Common myeloid progenitor, CD34-positive (primary cell): ENCODE measurements at regions not wholly inside any gene's neighbourhood (a gene's known extent, or its start where the extent isn't known, plus 50 kb on each side); places are given as distances from the start of the nearest gene placed in this dataset.
"Not testable (repeated sequence)": the region's sequence is repeated elsewhere in the genome, so short reads cannot be mapped to it uniquely, and the experiment has no call there.

ENCODE experiments used
- CTCF ChIA-PET: fragments of 350-600 bp; sonication (Branson Sonifier 250); formaldehyde crosslinking; loops from one replicate; lab custom pipeline; 2021; ENCODE audit warnings: antibody characterized with exemption; lab: Charles Lee
- POLR2A ChIA-PET: fragments of 350-600 bp; sonication (Branson Sonifier 250); formaldehyde crosslinking; loops from one replicate; lab custom pipeline; 2021; ENCODE audit warnings: antibody characterized with exemption; lab: Charles Lee
- DNase-seq, 3 donors: peaks; one replicate each; pipeline versions ENCODE4 v3.0.0 to v3.0.0-alpha.2; 2013
- H3K27ac ChIP-seq, 2 experiments: 1 replicate in 1 of 2; 2 replicates in 1 of 2; pipeline ENCODE4 v1.7.0; 2013; ENCODE audit warnings: inconsistent platforms in 2 of 2, low read length in 2 of 2, mild to moderate bottlenecking in 2 of 2, low read depth in 1 of 2, moderate library complexity in 1 of 2; ENCODE audit not compliant: severe bottlenecking in 2 of 2, insufficient read depth in 1 of 2, poor library complexity in 1 of 2
- H3K27me3 ChIP-seq, 5 experiments: replicated peaks in 2 of 5; 1 replicate in 3 of 5; 2 replicates in 2 of 5; pipeline versions ENCODE4 v1.6.1 to v1.7.0; 2013; ENCODE audit warnings: low read length in 4 of 5, mild to moderate bottlenecking in 2 of 5, moderate library complexity in 2 of 5, inconsistent platforms in 1 of 5; ENCODE audit not compliant: insufficient read depth in 5 of 5, control insufficient read depth in 4 of 5
- H3K36me3 ChIP-seq, 4 experiments: 1 replicate in 2 of 4; 2 replicates in 2 of 4; pipeline versions ENCODE4 v1.6.1 to v1.7.0; 2013; ENCODE audit warnings: low read length in 3 of 4, control low read depth in 1 of 4, mild to moderate bottlenecking in 1 of 4; ENCODE audit not compliant: control insufficient read depth in 4 of 4, insufficient read depth in 4 of 4
- H3K4me1 ChIP-seq, 4 experiments: 1 replicate in 3 of 4; 2 replicates in 1 of 4; pipeline versions ENCODE4 v1.6.1 to v1.7.1; 2013; ENCODE audit warnings: low read length in 3 of 4, mild to moderate bottlenecking in 3 of 4, control low read depth in 1 of 4, inconsistent platforms in 1 of 4, moderate library complexity in 1 of 4; ENCODE audit not compliant: control insufficient read depth in 4 of 4, insufficient read depth in 4 of 4; ENCODE audit errors: control extremely low read depth in 1 of 4
- H3K4me3 ChIP-seq, 7 experiments: 1 replicate in 4 of 7; 2 replicates in 3 of 7; pipeline versions ENCODE4 v1.5.1 to v1.7.0; 2013; ENCODE audit warnings: mild to moderate bottlenecking in 7 of 7, low read length in 6 of 7, moderate library complexity in 6 of 7, inconsistent platforms in 2 of 7, low read depth in 2 of 7, control low read depth in 1 of 7; ENCODE audit not compliant: insufficient read depth in 4 of 7, control insufficient read depth in 1 of 7; ENCODE audit errors: extremely low read depth in 1 of 7
- H3K9me3 ChIP-seq, 5 experiments: 1 replicate in 4 of 5; 2 replicates in 1 of 5; pipeline versions ENCODE4 v1.6.1 to v1.7.1; 2013; ENCODE audit warnings: low read length in 4 of 5, mild to moderate bottlenecking in 2 of 5, inconsistent platforms in 1 of 5, low read depth in 1 of 5, moderate library complexity in 1 of 5; ENCODE audit not compliant: control insufficient read depth in 4 of 5, insufficient read depth in 2 of 5; ENCODE audit errors: control extremely low read depth in 1 of 5
- WGBS: methylation state at CpG from one replicate; pipeline ENCODE4 v1.1.5; 2013; ENCODE audit not compliant: insufficient coverage; 5-methylcytosine and 5-hydroxymethylcytosine counted together

- DNase-seq, result peak in 2 of 3 donors; percentile 1 to 3
- no peaks in the 10 kb centered on the region for H3K36me3 ChIP-seq
- no peaks in the 10 kb centered on the region for H3K9me3 ChIP-seq
- no peaks in the 10 kb centered on the region for H3K27me3 ChIP-seq
- WGBS, result 96% methylated on average over 3 of the region's 4 CpGs
- ChIA-PET CTCF (no interaction called here), POLR2A (no interaction called here)
- no peak overlapping the region for H3K4me3 ChIP-seq
- H3K27ac ChIP-seq, result no peak overlapping the region
- no peaks in the 10 kb centered on the region for H3K4me1 ChIP-seq
Measured at GRCh38 chr6:88442737-88443136, 276.6 kb upstream of the CNR1 start.

DNA sequence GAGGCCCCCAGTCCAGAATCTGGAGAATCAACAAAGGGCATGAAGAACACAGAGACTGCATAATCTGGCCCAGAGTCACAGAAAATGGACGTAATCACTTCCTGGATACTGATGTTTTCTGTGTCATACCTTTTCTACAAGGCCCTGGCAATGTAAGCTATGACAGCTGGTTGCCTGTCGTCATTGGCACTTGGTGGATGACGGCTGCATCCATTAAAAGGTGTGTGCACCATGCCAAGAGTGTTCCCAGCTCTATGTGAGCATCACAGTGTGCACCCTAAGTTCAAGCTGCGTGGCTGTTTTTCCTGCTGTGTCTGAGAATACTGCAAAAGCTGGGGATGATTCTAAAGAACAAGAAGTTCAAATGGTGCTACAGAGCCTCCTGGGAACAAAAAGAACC is 275.2 kb upstream of the CNR1 start:
- no peaks in the 10 kb centered on the region for H3K27me3 ChIP-seq
- POLR2A ChIA-PET, result no interaction called here
- H3K4me1 ChIP-seq, result no peaks in the 10 kb centered on the region
- no peaks in the 10 kb centered on the region for H3K9me3 ChIP-seq
- H3K4me3 ChIP-seq, result no peak overlapping the region
- DNase-seq, result no peak
- no peak overlapping the region for H3K27ac ChIP-seq
- WGBS, result 99% methylated on average over 4 of the region's 4 CpGs
- CTCF ChIA-PET, result no interaction called here
- H3K36me3 ChIP-seq, result no peaks in the 10 kb centered on the region

DNA sequence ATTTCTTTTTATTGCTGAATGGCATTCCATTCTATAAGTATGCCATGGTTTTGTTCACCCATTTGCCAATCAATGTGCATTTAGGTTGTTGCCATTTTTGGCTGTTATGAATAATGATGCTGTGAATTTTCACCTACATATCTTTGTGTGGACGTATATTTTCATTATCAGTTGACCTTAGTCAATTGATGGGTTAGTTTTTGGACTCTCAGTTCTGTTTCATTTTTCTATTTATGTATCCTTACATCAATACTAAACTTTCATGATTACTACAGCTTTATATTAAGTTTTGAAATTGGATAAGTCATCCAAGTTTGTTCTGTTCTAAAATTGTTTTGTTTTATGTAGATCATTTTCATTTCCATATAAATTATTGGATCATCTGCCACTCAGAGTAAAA is 261.9 kb upstream of the CNR1 start:
- WGBS, result no CpG with 5 or more reads among the region's 1 CpG
- ChIA-PET CTCF (no interaction called here), POLR2A (no interaction called here)
- Histone ChIP-seq H3K36me3 (no peaks in the 10 kb centered on the region), H3K27ac (no peak overlapping the region), H3K4me3 (no peak overlapping the region), H3K4me1 (no peaks in the 10 kb centered on the region), H3K9me3 (no peaks in the 10 kb centered on the region), H3K27me3 (no peaks in the 10 kb centered on the region)
- no peak for DNase-seq

DNA sequence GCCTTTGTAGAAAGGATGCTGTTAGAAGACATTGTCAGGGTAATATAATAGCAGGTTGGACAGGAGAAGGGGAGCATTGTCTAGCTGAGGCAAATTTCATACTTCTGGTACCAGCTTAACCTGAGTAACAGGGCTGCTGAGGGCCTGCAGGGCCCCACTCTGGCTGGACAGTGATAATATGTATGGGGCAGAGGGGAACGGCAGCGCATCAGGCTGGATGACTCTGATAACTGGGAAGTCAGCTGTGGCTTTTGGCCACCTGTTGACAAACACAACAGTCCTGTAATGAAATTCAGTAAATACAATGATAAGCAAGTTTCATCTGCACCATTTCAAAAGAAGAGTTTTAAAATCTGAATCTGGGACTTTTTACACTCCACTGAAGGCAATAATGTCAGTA is 259.9 kb upstream of the CNR1 start:
- ChIA-PET POLR2A (no interaction called here), CTCF (no interaction called here)
- Histone ChIP-seq H3K9me3 (no peaks in the 10 kb centered on the region), H3K4me3 (no peak overlapping the region), H3K4me1 (no peaks in the 10 kb centered on the region), H3K27ac (no peak overlapping the region), H3K36me3 (no peaks in the 10 kb centered on the region), H3K27me3 (no peaks in the 10 kb centered on the region)
- DNase-seq, result no peak
- 92% methylated on average over 2 of the region's 2 CpGs for WGBS

- no peaks in the 10 kb centered on the region for H3K4me1 ChIP-seq
- no peak overlapping the region for H3K4me3 ChIP-seq
- ChIA-PET CTCF (no interaction called here), POLR2A (no interaction called here)
- no peak overlapping the region for H3K27ac ChIP-seq
- no peaks in the 10 kb centered on the region for H3K27me3 ChIP-seq
- H3K36me3 ChIP-seq, result no peaks in the 10 kb centered on the region
- H3K9me3 ChIP-seq, result no peaks in the 10 kb centered on the region
- WGBS, result 95% methylated on average over 8 of the region's 8 CpGs
- DNase-seq, result no peak
Measured at GRCh38 chr6:88422831-88423230, 256.7 kb upstream of the CNR1 start.

GRCh38 chr6:88420967-88421488 is 254.9 kb upstream of the CNR1 start:
- H3K9me3 ChIP-seq, H3K27me3 ChIP-seq, POLR2A ChIA-PET, H3K4me3 ChIP-seq, H3K4me1 ChIP-seq, H3K27ac ChIP-seq, H3K36me3 ChIP-seq, CTCF ChIA-PET, DNase-seq: not testable (repeated sequence)
- WGBS, result 95% methylated on average over 8 of the region's 21 CpGs

- DNase-seq, H3K27ac ChIP-seq, H3K36me3 ChIP-seq, POLR2A ChIA-PET, H3K4me3 ChIP-seq, H3K4me1 ChIP-seq, H3K9me3 ChIP-seq, H3K27me3 ChIP-seq, CTCF ChIA-PET: not testable (repeated sequence)
- 88% methylated on average over 9 of the region's 13 CpGs for WGBS
Measured at GRCh38 chr6:88418921-88419810, 253.0 kb upstream of the CNR1 start.
